ENCODE measurements at regions not wholly inside any gene's neighbourhood (a gene's known extent, or its start where the extent isn't known, plus 50 kb on each side); places are given as distances from the start of the nearest gene placed in this dataset.

- no peak for DNase-seq (ENCODE audit: insufficient read length, low spot score)
- no peak for TF ChIP-seq CTCF (IDR thresholded peaks at IDR 0.05; ENCODE audit: insufficient read depth, missing control alignments)
- FAIRE-seq, result no peak
Observed at GRCh38 chr6:163992701-163993100, 578.2 kb downstream of the QKI start.

- FAIRE-seq (no peak), DNase-seq (ENCODE audit: insufficient read length, low spot score) (no peak)
- TF ChIP-seq CTCF (IDR thresholded peaks at IDR 0.05; ENCODE audit: insufficient read depth, missing control alignments), result no peak
Observed at GRCh38 chr6:163992056-163992455, 577.5 kb downstream of the QKI start.

GRCh38 chr6:163991321-163991720 is 576.8 kb downstream of the QKI start:
- no peak for TF ChIP-seq CTCF (IDR thresholded peaks at IDR 0.05; ENCODE audit: insufficient read depth, missing control alignments)
- FAIRE-seq, result no peak
- DNase-seq (ENCODE audit: insufficient read length, low spot score), result no peak

GRCh38 chr6:163986313-163986712 is 571.8 kb downstream of the QKI start:
- TF ChIP-seq CTCF (IDR thresholded peaks at IDR 0.05; ENCODE audit: insufficient read depth, missing control alignments), result no peak
- DNase-seq (ENCODE audit: insufficient read length, low spot score), result no peak
- FAIRE-seq, result no peak

- no peak for FAIRE-seq
- no peak for TF ChIP-seq CTCF (IDR thresholded peaks at IDR 0.05; ENCODE audit: insufficient read depth, missing control alignments)
- DNase-seq (ENCODE audit: insufficient read length, low spot score), result no peak
Observed at GRCh38 chr6:163985710-163986109, 571.2 kb downstream of the QKI start.

- FAIRE-seq (no peak), DNase-seq (ENCODE audit: insufficient read length, low spot score) (no peak)
- TF ChIP-seq CTCF (IDR thresholded peaks at IDR 0.05; ENCODE audit: insufficient read depth, missing control alignments), result no peak
Observed at GRCh38 chr6:163985040-163985439, 570.5 kb downstream of the QKI start.

GRCh38 chr6:163984124-163984936 is 569.8 kb downstream of the QKI start:
- DNase-seq (ENCODE audit: insufficient read length, low spot score) (no peak), FAIRE-seq (no peak)
- TF ChIP-seq CTCF (IDR thresholded peaks at IDR 0.05; ENCODE audit: insufficient read depth, missing control alignments), result no peak
